Activated CD4-positive, alpha-beta T cell treated with anti-CD3 and anti-CD28 coated beads, Interleukin-2, amount 10 ng/mL, durations not matched to agents 7 days and 5 days (primary cell): ENCODE measurements at regions not wholly inside any gene's neighbourhood (a gene's known extent, or its start where the extent isn't known, plus 50 kb on each side); places are given as distances from the start of the nearest gene placed in this dataset.
"Not testable (repeated sequence)": the region's sequence is repeated elsewhere in the genome, so short reads cannot be mapped to it uniquely, and the experiment has no call there.

Source experiments
- CTCF ChIA-PET: fragments of 350-600 bp; sonication (Branson Sonifier 250); formaldehyde crosslinking; loops from one replicate; lab custom pipeline; 2021; ENCODE audit warnings: antibody characterized with exemption; lab: Charles Lee
- POLR2A ChIA-PET: fragments of 350-600 bp; sonication (Branson Sonifier 250); formaldehyde crosslinking; loops from one replicate; lab custom pipeline; 2021; ENCODE audit warnings: antibody characterized with exemption; lab: Charles Lee
- DNase-seq: peaks from one replicate; pipeline ENCODE4 v3.0.0-alpha.2; 2020
- H3K27ac Mint-ChIP-seq: one replicate; pipeline ENCODE4 v1.8.0; 2021; ENCODE audit warnings: mild to moderate bottlenecking, moderate library complexity, mixed read lengths
- H3K27me3 Mint-ChIP-seq: one replicate; pipeline ENCODE4 v1.8.0; 2021; ENCODE audit warnings: mixed read lengths
- H3K36me3 Mint-ChIP-seq: one replicate; pipeline ENCODE4 v1.8.0; 2021; ENCODE audit warnings: low read depth, mixed read lengths
- H3K4me1 Mint-ChIP-seq: one replicate; pipeline ENCODE4 v1.8.0; 2021; ENCODE audit warnings: mixed read lengths
- H3K4me3 Mint-ChIP-seq: one replicate; pipeline ENCODE4 v1.8.0; 2021; ENCODE audit warnings: mild to moderate bottlenecking, moderate library complexity, mixed read lengths
- H3K9me3 Mint-ChIP-seq: one replicate; pipeline ENCODE4 v1.8.0; 2021; ENCODE audit warnings: mixed read lengths

DNA sequence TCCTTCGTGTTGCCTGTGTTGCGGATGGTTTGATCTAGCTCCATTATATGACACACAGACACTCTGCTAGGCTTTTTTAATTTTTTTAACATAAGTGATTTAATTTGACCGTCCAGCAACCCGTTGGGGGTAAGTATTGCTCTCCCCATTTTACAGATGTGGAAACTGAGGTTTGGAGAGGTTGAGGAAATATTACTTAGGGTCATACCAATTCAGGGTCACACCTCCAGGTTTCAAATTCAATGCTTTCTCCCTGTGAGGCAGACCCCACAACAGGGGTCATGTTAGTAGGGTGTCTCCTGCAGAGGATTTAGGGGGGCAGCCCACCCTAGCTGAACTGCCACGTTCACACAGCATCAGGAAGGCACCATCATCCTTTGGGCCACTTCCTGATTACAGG, 179.4 kb downstream of the COPRS start:
- CTCF ChIA-PET: no interaction called here
- Mint-ChIP-seq H3K36me3 (no peaks in the 10 kb centered on the region), H3K4me3 (no peak overlapping the region), H3K27me3 (peaks cover 17% of the 10 kb centered on the region), H3K27ac (no peak overlapping the region), H3K4me1 (peaks cover 4% of the 10 kb centered on the region), H3K9me3 (no peaks in the 10 kb centered on the region)
- DNase-seq: no peak
- POLR2A ChIA-PET: no interaction called here

GRCh38 chr17:31678431-31678830, 180.6 kb downstream of the COPRS start:
- H3K4me3 Mint-ChIP-seq: no peak overlapping the region
- POLR2A ChIA-PET: no interaction called here
- no peak overlapping the region for H3K27ac Mint-ChIP-seq
- no peak for DNase-seq
- H3K36me3 Mint-ChIP-seq: no peaks in the 10 kb centered on the region
- peaks cover 13% of the 10 kb centered on the region for H3K27me3 Mint-ChIP-seq
- CTCF ChIA-PET: no interaction called here
- no peaks in the 10 kb centered on the region for H3K9me3 Mint-ChIP-seq
- H3K4me1 Mint-ChIP-seq: peaks cover 4% of the 10 kb centered on the region

DNA sequence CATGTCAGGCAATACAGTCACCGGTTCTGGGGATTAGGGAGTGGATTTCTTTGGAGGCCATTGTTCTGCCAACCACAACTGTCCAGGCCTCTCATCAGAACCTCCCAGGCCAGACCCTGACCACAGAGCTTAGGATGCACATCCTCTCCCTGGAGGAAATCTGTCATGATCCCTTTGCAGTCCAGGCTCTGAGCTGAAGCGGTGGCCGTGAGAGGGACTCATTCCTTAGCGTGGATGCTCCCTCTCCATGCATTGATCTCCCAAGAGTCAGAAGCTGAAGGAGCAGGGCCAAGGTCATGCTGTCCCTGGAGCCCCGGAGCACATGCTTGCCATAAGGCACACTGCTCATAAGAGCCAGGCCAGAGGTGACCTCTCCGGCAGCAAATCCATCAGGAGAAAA, 181.4 kb downstream of the COPRS start:
- H3K4me1 Mint-ChIP-seq: peaks cover 4% of the 10 kb centered on the region
- no peak overlapping the region for H3K27ac Mint-ChIP-seq
- POLR2A ChIA-PET: no interaction called here
- H3K27me3 Mint-ChIP-seq: peaks cover 9% of the 10 kb centered on the region
- CTCF ChIA-PET: interaction anchor here (0.7 kb wide), 1 partner anchor 30 kb away, joined by 4 read pairs; no protein-coding TSS in a partner anchor
- H3K4me3 Mint-ChIP-seq: no peak overlapping the region
- H3K9me3 Mint-ChIP-seq: no peaks in the 10 kb centered on the region
- no peak for DNase-seq
- H3K36me3 Mint-ChIP-seq: no peaks in the 10 kb centered on the region

GRCh38 chr17:31677036-31677435, 182.0 kb downstream of the COPRS start:
- CTCF ChIA-PET: no interaction called here
- Mint-ChIP-seq H3K4me3 (no peak overlapping the region), H3K27ac (no peak overlapping the region), H3K27me3 (peaks cover 4% of the 10 kb centered on the region), H3K4me1 (peaks cover 4% of the 10 kb centered on the region), H3K36me3 (no peaks in the 10 kb centered on the region), H3K9me3 (no peaks in the 10 kb centered on the region)
- no peak for DNase-seq
- POLR2A ChIA-PET: no interaction called here

- H3K9me3 Mint-ChIP-seq, POLR2A ChIA-PET, H3K27ac Mint-ChIP-seq, H3K27me3 Mint-ChIP-seq, H3K36me3 Mint-ChIP-seq, H3K4me1 Mint-ChIP-seq, DNase-seq, CTCF ChIA-PET, H3K4me3 Mint-ChIP-seq: not testable (repeated sequence)
Observed at GRCh38 chr17:31675392-31675791, 183.7 kb downstream of the COPRS start.

- DNase-seq: no peak
- ChIA-PET POLR2A (no interaction called here), CTCF (no interaction called here)
- Mint-ChIP-seq H3K9me3 (no peaks in the 10 kb centered on the region), H3K27ac (no peak overlapping the region), H3K27me3 (peaks cover 4% of the 10 kb centered on the region), H3K36me3 (no peaks in the 10 kb centered on the region), H3K4me3 (no peak overlapping the region), H3K4me1 (no peaks in the 10 kb centered on the region)
Observed at GRCh38 chr17:31674717-31675349, 184.2 kb downstream of the COPRS start.

DNA sequence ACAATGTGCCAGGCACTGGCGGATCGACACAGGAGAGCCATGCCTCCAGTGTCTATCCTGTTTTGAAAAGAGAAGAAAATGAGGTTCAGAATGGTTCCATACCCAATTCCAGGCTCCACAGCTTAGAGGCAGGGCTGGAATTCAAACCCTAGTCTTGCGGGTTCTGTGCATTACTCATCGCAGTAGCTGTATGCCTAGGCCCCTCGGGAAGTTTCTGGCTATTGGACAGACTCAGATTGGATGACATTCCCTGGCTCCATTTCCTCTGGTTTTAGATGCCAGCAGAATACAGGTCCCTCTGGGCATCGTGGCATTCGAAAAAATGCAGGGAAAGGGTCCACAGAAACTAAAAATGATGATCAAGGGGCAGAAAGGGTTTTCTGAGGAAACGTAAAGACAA, 184.7 kb downstream of the COPRS start:
- ChIA-PET CTCF (no interaction called here), POLR2A (no interaction called here)
- no peaks in the 10 kb centered on the region for H3K36me3 Mint-ChIP-seq
- no peak overlapping the region for H3K27ac Mint-ChIP-seq
- no peaks in the 10 kb centered on the region for H3K9me3 Mint-ChIP-seq
- no peak overlapping the region for H3K4me3 Mint-ChIP-seq
- H3K27me3 Mint-ChIP-seq: peaks cover 8% of the 10 kb centered on the region
- H3K4me1 Mint-ChIP-seq: no peaks in the 10 kb centered on the region
- no peak for DNase-seq

- POLR2A ChIA-PET: no interaction called here
- Mint-ChIP-seq H3K36me3 (no peaks in the 10 kb centered on the region), H3K9me3 (no peaks in the 10 kb centered on the region), H3K27me3 (peaks cover 15% of the 10 kb centered on the region), H3K4me3 (no peak overlapping the region), H3K4me1 (no peaks in the 10 kb centered on the region), H3K27ac (no peak overlapping the region)
- DNase-seq: no peak
- CTCF ChIA-PET: no interaction called here
Observed at GRCh38 chr17:31673076-31673475, 186.0 kb downstream of the COPRS start.

DNA sequence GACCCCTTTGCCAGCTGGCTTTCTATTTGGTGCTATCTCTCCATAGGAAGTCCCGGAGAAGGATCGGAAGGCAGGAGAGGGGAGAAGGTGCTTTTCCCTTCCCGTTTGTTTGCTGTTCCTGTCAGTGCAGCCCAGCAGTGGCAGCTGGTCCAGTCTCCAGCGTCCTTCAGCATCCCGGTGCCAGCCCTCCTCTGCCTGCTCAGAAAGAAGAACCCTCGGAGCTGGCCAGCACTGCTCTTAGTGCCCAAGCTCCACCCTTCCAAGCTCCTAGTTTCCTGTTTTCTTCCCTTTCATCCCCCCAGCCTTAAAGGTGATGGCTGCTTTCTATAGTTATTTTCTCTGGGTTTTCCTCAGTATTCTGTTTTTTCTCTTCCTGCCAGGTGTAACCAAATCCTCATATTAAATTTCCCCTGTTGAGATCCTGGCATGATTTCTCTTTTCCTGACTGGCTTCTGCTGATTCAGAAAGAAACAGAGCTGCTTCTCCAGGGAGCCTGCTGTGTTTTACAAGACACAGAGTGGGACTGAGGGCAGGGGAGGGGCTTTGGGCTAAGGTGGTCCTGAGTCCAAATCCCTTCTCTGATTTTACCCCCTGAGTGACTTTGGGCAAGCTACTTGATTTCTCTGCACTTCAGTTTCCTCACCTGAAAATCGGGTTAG, 186.8 kb downstream of the COPRS start:
- peaks cover 19% of the 10 kb centered on the region for H3K27me3 Mint-ChIP-seq
- no peak for DNase-seq
- H3K9me3 Mint-ChIP-seq: no peaks in the 10 kb centered on the region
- ChIA-PET CTCF (no interaction called here), POLR2A (no interaction called here)
- H3K4me3 Mint-ChIP-seq: no peak overlapping the region
- no peaks in the 10 kb centered on the region for H3K4me1 Mint-ChIP-seq
- no peaks in the 10 kb centered on the region for H3K36me3 Mint-ChIP-seq
- no peak overlapping the region for H3K27ac Mint-ChIP-seq

DNA sequence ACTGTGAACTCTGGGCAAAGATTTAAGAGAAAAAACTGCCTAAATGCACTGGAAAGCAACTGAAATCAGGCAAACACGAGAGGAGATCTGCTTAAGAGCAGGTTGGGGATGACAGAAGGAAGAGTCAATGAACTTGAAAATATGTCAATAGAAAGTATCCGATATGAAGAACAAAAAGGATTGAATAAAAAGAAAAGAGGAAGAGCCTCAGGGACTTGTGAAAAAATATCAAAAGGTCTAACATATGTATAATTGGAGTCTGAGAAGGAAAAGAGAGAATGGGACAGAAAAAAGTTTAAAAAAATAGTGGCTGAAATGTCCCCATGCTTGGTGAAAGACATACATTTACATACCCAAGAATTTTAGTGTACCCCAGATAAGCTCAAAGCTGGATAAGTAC, 195.5 kb downstream of the COPRS start:
- no peak for DNase-seq
- CTCF ChIA-PET: interaction anchor here (0.6 kb wide), 1 partner anchor 966 kb away, joined by 5 read pairs; no protein-coding TSS in a partner anchor
- H3K4me1 Mint-ChIP-seq: no peaks in the 10 kb centered on the region
- H3K27me3 Mint-ChIP-seq: peaks cover 21% of the 10 kb centered on the region
- peaks cover 5% of the 10 kb centered on the region for H3K36me3 Mint-ChIP-seq
- POLR2A ChIA-PET: interaction anchor here (0.6 kb wide), 1 partner anchor 169 kb away, joined by 6 read pairs; no protein-coding TSS in a partner anchor
- no peak overlapping the region for H3K4me3 Mint-ChIP-seq
- H3K27ac Mint-ChIP-seq: no peak overlapping the region
- H3K9me3 Mint-ChIP-seq: peaks cover 17% of the 10 kb centered on the region

GRCh38 chr17:31660684-31661083, 198.4 kb downstream of the COPRS start:
- Mint-ChIP-seq H3K9me3 (peaks cover 17% of the 10 kb centered on the region), H3K4me3 (no peak overlapping the region), H3K4me1 (no peaks in the 10 kb centered on the region), H3K27ac (no peak overlapping the region), H3K27me3 (peaks cover 13% of the 10 kb centered on the region), H3K36me3 (peaks cover 5% of the 10 kb centered on the region)
- ChIA-PET CTCF (no interaction called here), POLR2A (no interaction called here)
- DNase-seq: no peak

DNA sequence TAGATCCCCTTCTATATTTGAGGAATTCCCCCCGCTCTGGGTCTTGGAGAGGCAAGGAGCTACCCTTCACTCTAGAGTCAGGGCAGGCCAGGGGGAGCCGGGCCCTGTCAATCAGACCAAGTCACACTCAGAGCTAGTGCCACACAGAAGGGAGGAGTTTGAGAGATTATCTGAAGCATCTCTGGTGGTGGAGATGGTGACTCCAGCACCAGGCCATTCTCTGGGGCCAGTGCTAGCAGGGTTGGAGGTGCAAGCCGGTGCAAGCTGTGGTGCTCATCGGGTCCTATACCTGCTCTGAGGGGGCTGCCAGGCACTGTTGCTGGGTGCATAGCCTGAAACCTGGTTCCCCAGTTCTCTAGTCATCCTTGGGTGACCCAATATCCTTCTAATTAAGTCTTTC, 201.2 kb downstream of the COPRS start:
- CTCF ChIA-PET: interaction anchor here (1.0 kb wide), 1 partner anchor 652 kb away, joined by 3 read pairs; no protein-coding TSS in a partner anchor
- H3K4me1 Mint-ChIP-seq: no peaks in the 10 kb centered on the region
- peaks cover 13% of the 10 kb centered on the region for H3K27me3 Mint-ChIP-seq

GRCh38 chr17:31654936-31655335, 204.1 kb downstream of the COPRS start:
- ChIA-PET POLR2A (no interaction called here), CTCF (interaction anchor here (0.5 to 0.6 kb wide), 2 partner anchors 186 to 1337 kb away, joined by 3 read pairs; no protein-coding TSS in a partner anchor)
- no peaks in the 10 kb centered on the region for H3K36me3 Mint-ChIP-seq
- no peak for DNase-seq
- no peaks in the 10 kb centered on the region for H3K4me1 Mint-ChIP-seq
- no peaks in the 10 kb centered on the region for H3K9me3 Mint-ChIP-seq
- H3K27me3 Mint-ChIP-seq: peaks cover 13% of the 10 kb centered on the region
- no peak overlapping the region for H3K4me3 Mint-ChIP-seq
- no peak overlapping the region for H3K27ac Mint-ChIP-seq

More for the DNA sequence above, 201.2 kb downstream of the COPRS start:
- POLR2A ChIA-PET: no interaction called here
- Mint-ChIP-seq H3K9me3 (peaks cover 4% of the 10 kb centered on the region), H3K36me3 (no peaks in the 10 kb centered on the region), H3K4me3 (no peak overlapping the region), H3K27ac (no peak overlapping the region)
- no peak for DNase-seq
